Thoracic aorta (tissue), 2 donors: ENCODE measurements at regions not wholly inside any gene's neighbourhood (a gene's known extent, or its start where the extent isn't known, plus 50 kb on each side); places are given as distances from the start of the nearest gene placed in this dataset.
"Not testable (repeated sequence)": the region's sequence is repeated elsewhere in the genome, so short reads cannot be mapped to it uniquely, and the experiment has no call there.

Source experiments
- ATAC-seq: fragments of 150-250 bp; one replicate; pipeline ENCODE4 v1.8.0; 2017; ENCODE audit warnings: low read depth; ENCODE audit not compliant: insufficient number of reproducible peaks, low FRiP score
- DNase-seq: peaks from one replicate; pipeline ENCODE4 v3.0.0-alpha.2; 2020; ENCODE audit warnings: low spot score
- H3K27ac ChIP-seq, 2 donors: fragments of 200-600 bp; sonication (generic); 1 replicate in 1 of 2; 2 replicates in 1 of 2; pipeline ENCODE4 v1.5.1; 2016; ENCODE audit warnings: mild to moderate bottlenecking in 2 of 2, moderate library complexity in 2 of 2
- H3K27me3 ChIP-seq: fragments of 200-600 bp; sonication (generic); replicated peaks from 2 replicates; pipeline ENCODE4 v1.6.0; 2016; ENCODE audit warnings: mild to moderate bottlenecking; ENCODE audit not compliant: insufficient read depth
- H3K36me3 ChIP-seq: fragments of 200-600 bp; sonication (generic); one replicate; pipeline ENCODE4 v1.5.1; 2016
- H3K4me1 ChIP-seq, 2 donors: fragments of 200-600 bp; sonication (generic); 1 replicate in 1 of 2; 2 replicates in 1 of 2; pipeline versions ENCODE4 v1.5.1 to v1.6.0; 2016; ENCODE audit warnings: low read depth in 2 of 2, mild to moderate bottlenecking in 1 of 2; ENCODE audit not compliant: control insufficient read depth in 1 of 2
- H3K4me3 ChIP-seq: fragments of 200-600 bp; sonication (generic); 2 replicates; pipeline ENCODE4 v1.5.1; 2016; ENCODE audit warnings: mild to moderate bottlenecking
- H3K9me3 ChIP-seq: fragments of 200-600 bp; sonication (generic); 2 replicates; pipeline ENCODE4 v1.5.1; 2016
- CTCF ChIP-seq: fragments of 200-600 bp; sonication (generic); IDR thresholded peaks from one replicate; pipeline ENCODE4 v1.5.1; 2019; ENCODE audit warnings: antibody characterized with exemption

- DNase-seq (no peak), ATAC-seq (no peak)
- H3K9me3 ChIP-seq: no peaks in the 10 kb centered on the region
- H3K27me3 ChIP-seq: no peaks in the 10 kb centered on the region
- no peaks in the 10 kb centered on the region for H3K36me3 ChIP-seq
- no peaks in the 10 kb centered on the region for H3K4me1 ChIP-seq
- H3K27ac ChIP-seq: no peak overlapping the region
- no peak overlapping the region for H3K4me3 ChIP-seq
- TF ChIP-seq CTCF: no peak
Observed at GRCh38 chr1:164452549-164452948, 106.4 kb upstream of the PBX1 start.

GRCh38 chr1:164456272-164456671, 102.7 kb upstream of the PBX1 start:
- Histone ChIP-seq H3K27ac (no peak overlapping the region), H3K4me3 (no peak overlapping the region), H3K9me3 (no peaks in the 10 kb centered on the region), H3K4me1 (no peaks in the 10 kb centered on the region), H3K27me3 (no peaks in the 10 kb centered on the region), H3K36me3 (no peaks in the 10 kb centered on the region)
- ATAC-seq (no peak), DNase-seq (no peak)
- TF ChIP-seq CTCF: no peak

GRCh38 chr1:164459176-164459575, 99.8 kb upstream of the PBX1 start:
- H3K27ac ChIP-seq, H3K9me3 ChIP-seq, H3K4me3 ChIP-seq, H3K4me1 ChIP-seq, ATAC-seq, DNase-seq, H3K27me3 ChIP-seq, H3K36me3 ChIP-seq: not testable (repeated sequence)

GRCh38 chr1:164466001-164466421, 93.0 kb upstream of the PBX1 start:
- Histone ChIP-seq H3K4me3 (no peak overlapping the region), H3K4me1 (no peaks in the 10 kb centered on the region), H3K9me3 (no peaks in the 10 kb centered on the region), H3K36me3 (no peaks in the 10 kb centered on the region), H3K27me3 (no peaks in the 10 kb centered on the region), H3K27ac (no peak overlapping the region)
- no peak for TF ChIP-seq CTCF
- ATAC-seq (no peak), DNase-seq (no peak)

- no peak for TF ChIP-seq CTCF
- H3K36me3 ChIP-seq: no peaks in the 10 kb centered on the region
- no peaks in the 10 kb centered on the region for H3K4me1 ChIP-seq
- DNase-seq: no peak
- no peaks in the 10 kb centered on the region for H3K27me3 ChIP-seq
- H3K9me3 ChIP-seq: no peaks in the 10 kb centered on the region
- ATAC-seq: no peak
- no peak overlapping the region for H3K27ac ChIP-seq
- H3K4me3 ChIP-seq: no peak overlapping the region
Observed at GRCh38 chr1:164466429-164466828, 92.6 kb upstream of the PBX1 start.

GRCh38 chr1:164470996-164471395, 88.0 kb upstream of the PBX1 start:
- no peak overlapping the region for H3K27ac ChIP-seq
- H3K4me1 ChIP-seq: no peaks in the 10 kb centered on the region
- DNase-seq (no peak), ATAC-seq (no peak)
- H3K27me3 ChIP-seq: no peaks in the 10 kb centered on the region
- H3K36me3 ChIP-seq: no peaks in the 10 kb centered on the region
- no peak overlapping the region for H3K4me3 ChIP-seq
- TF ChIP-seq CTCF: no peak
- no peaks in the 10 kb centered on the region for H3K9me3 ChIP-seq
